ENCODE measurements at regions not wholly inside any gene's neighbourhood (a gene's known extent, or its start where the extent isn't known, plus 50 kb on each side); places are given as distances from the start of the nearest gene placed in this dataset.
A peak's percentile ranks its signal among the peaks of the same experiment; 100 is the strongest.

GRCh38 chr16:63361032-63361624, 1324.9 kb upstream of the CDH8 start:
- TF ChIP-seq CTCF (conservative IDR thresholded peaks at IDR 0.05) (peak; percentile 78), ZFX (IDR thresholded peaks at IDR 0.05) (no peak)
- H3K27ac ChIP-seq: no peak overlapping the region

DNA sequence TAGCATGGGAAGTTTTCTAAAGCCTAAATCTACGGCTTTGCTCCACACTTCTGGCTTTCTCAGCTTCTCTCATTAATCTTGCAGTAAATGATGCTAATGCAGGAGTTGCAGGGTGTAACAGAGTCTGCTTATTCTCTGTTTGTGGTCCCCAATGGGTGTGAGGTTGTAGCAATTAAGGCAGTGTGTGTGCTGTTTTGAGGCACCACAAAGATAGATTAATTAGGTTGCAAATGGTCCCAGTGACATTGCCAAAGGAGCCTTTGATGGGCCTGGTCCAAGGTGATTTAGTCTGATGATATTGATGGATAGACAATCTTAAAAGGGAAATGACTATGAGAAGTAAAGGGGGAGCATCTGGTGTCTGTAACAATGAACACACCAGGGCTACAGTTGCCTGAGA, 1313.7 kb upstream of the CDH8 start:
- no peak overlapping the region for H3K27ac ChIP-seq
- TF ChIP-seq CTCF (conservative IDR thresholded peaks at IDR 0.05) (no peak), ZFX (IDR thresholded peaks at IDR 0.05) (no peak)

DNA sequence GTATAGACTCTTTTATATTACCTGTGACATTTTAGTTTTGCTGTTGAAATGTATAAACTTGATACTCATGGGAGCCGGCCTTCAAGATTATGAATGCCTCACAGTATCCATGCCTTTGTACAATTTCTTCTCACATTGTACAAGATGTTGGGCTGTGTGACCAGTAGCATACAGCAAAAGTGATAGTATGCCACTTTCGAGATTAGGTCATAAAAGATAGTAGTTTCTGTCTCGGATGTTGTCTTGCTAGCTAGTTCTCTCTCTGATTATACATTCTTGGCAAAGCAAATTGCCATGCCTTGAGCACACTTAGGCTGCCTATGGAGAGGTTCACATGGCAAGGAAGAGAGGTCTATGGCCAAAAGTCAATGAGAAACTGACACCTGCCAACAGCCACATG, 1309.8 kb upstream of the CDH8 start:
- TF ChIP-seq CTCF (conservative IDR thresholded peaks at IDR 0.05): no peak
- no peak overlapping the region for H3K27ac ChIP-seq

- TF ChIP-seq CTCF (conservative IDR thresholded peaks at IDR 0.05) (no peak), ZFX (IDR thresholded peaks at IDR 0.05) (no peak)
- no peak overlapping the region for H3K27ac ChIP-seq
These were observed 1301.0 kb upstream of the CDH8 start for GRCh38 chr16:63337264-63337663.

- TF ChIP-seq CTCF (conservative IDR thresholded peaks at IDR 0.05): no peak
These were observed 1294.9 kb upstream of the CDH8 start for GRCh38 chr16:63331111-63331510.

GRCh38 chr16:63326736-63327339, 1290.6 kb upstream of the CDH8 start:
- no peak overlapping the region for H3K27ac ChIP-seq
- no peak for TF ChIP-seq ZFX (IDR thresholded peaks at IDR 0.05)
- TF ChIP-seq CTCF (conservative IDR thresholded peaks at IDR 0.05): no peak

More at GRCh38 chr16:63331111-63331510, 1294.9 kb upstream of the CDH8 start:
- no peak overlapping the region for H3K27ac ChIP-seq

GRCh38 chr16:63323722-63324705, 1287.8 kb upstream of the CDH8 start:
- H3K27ac ChIP-seq: no peak overlapping the region
- TF ChIP-seq ZFX (IDR thresholded peaks at IDR 0.05) (no peak), CTCF (conservative IDR thresholded peaks at IDR 0.05) (no peak)

Measured in C4-2B (cell line).